H7 (cell line): ENCODE measurements at regions not wholly inside any gene's neighbourhood (a gene's known extent, or its start where the extent isn't known, plus 50 kb on each side); places are given as distances from the start of the nearest gene placed in this dataset.

Experiments used
- DNase-seq: peaks from one replicate; pipeline ENCODE4 v3.0.0; 2012
- H3K27me3 ChIP-seq: 2 replicates; pipeline ENCODE4 v1.6.0; 2011; ENCODE audit warnings: mild to moderate bottlenecking, low read length; ENCODE audit not compliant: control insufficient read depth, insufficient read depth
- H3K36me3 ChIP-seq: replicated peaks from 2 replicates; pipeline ENCODE4 v1.5.1; 2011; ENCODE audit warnings: low read length; ENCODE audit not compliant: control insufficient read depth, insufficient read depth
- H3K4me3 ChIP-seq: 2 replicates; pipeline ENCODE4 v1.5.1; 2011; ENCODE audit warnings: low read depth, mild to moderate bottlenecking, control low read depth, low read length, moderate library complexity; ENCODE audit not compliant: insufficient read depth

- Histone ChIP-seq H3K4me3 (no peak overlapping the region), H3K27me3 (no peaks in the 10 kb centered on the region), H3K36me3 (no peaks in the 10 kb centered on the region)
- DNase-seq: no peak
Measured at GRCh38 chr4:159977907-159978617, 875.2 kb downstream of the RAPGEF2 start.

GRCh38 chr4:159979351-159979750 lies 876.5 kb downstream of the RAPGEF2 start:
- no peak for DNase-seq
- Histone ChIP-seq H3K4me3 (no peak overlapping the region), H3K27me3 (no peaks in the 10 kb centered on the region), H3K36me3 (no peaks in the 10 kb centered on the region)

GRCh38 chr4:159979953-159980352 lies 877.1 kb downstream of the RAPGEF2 start:
- DNase-seq: no peak
- Histone ChIP-seq H3K27me3 (no peaks in the 10 kb centered on the region), H3K4me3 (no peak overlapping the region), H3K36me3 (no peaks in the 10 kb centered on the region)

- Histone ChIP-seq H3K4me3 (no peak overlapping the region), H3K27me3 (no peaks in the 10 kb centered on the region), H3K36me3 (no peaks in the 10 kb centered on the region)
- DNase-seq: no peak
Measured at GRCh38 chr4:159980826-159981468, 878.1 kb downstream of the RAPGEF2 start.

- Histone ChIP-seq H3K36me3 (no peaks in the 10 kb centered on the region), H3K27me3 (no peaks in the 10 kb centered on the region), H3K4me3 (no peak overlapping the region)
- DNase-seq: no peak
Measured at GRCh38 chr4:159981469-159981856, 878.6 kb downstream of the RAPGEF2 start.

GRCh38 chr4:159983082-159983481 lies 880.2 kb downstream of the RAPGEF2 start:
- Histone ChIP-seq H3K36me3 (no peaks in the 10 kb centered on the region), H3K4me3 (no peak overlapping the region), H3K27me3 (no peaks in the 10 kb centered on the region)
- DNase-seq: no peak

DNA sequence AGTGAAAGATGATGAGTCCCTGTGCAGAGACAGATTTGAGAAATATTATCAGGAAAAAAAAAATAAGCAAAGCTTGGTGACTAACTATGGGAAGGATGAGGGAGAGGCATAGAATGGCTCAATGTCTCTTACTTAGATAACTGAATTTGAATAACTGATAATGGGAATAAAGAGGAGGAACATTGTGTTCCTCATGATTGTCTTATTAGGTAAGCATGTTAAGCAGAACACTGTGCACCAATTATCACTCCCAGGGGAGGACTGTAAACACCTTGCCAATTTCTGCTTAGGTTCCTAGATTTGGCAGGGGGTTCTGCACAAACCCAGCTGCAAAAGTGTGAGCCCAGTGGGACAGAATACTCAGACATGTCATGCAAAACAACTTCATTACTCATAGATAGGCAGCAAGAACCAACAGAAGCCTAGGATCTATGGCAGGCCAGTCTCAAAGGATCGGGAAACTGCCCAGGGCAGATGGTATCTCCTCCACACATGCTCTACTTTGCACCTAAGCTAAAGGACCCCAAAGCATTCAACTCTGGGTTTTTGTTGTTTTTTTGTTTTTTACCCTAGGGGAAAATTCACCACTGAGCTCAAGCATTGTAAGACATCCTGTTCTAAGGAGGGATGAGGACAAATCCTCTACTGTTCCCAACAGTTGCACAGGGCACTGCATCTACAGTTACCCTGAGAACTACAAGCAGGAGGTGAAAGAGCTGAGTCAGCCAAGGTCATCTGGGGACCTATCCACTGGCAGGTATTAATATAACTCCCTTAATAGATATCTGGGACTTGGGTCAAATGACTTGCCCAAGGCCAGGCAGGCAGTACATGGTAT lies 907.0 kb downstream of the RAPGEF2 start:
- no peak for DNase-seq
- no peaks in the 10 kb centered on the region for H3K36me3 ChIP-seq
- H3K27me3 ChIP-seq: no peaks in the 10 kb centered on the region
- H3K4me3 ChIP-seq: no peak overlapping the region

DNA sequence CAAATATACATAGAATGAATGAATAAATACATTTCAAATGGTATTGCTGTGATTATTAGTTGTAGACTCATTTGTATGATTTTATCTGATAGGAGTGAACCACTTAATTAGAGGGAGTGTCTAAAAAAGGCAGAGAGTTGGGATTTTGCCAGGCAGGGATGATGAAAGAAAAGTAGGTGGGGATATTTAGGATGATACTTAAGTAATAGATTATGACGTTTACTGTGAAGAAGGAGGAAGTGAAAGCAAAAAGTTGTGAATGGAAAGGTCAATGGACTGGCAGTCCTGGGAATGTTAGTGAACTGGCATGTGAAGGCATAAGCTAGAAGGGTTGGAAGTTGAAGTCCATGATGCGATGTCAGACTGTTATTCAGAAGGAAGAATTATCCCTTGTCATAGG lies 917.1 kb downstream of the RAPGEF2 start:
- no peaks in the 10 kb centered on the region for H3K36me3 ChIP-seq
- no peak for DNase-seq
- H3K27me3 ChIP-seq: no peaks in the 10 kb centered on the region
- no peak overlapping the region for H3K4me3 ChIP-seq

- H3K27me3 ChIP-seq: no peaks in the 10 kb centered on the region
- no peaks in the 10 kb centered on the region for H3K36me3 ChIP-seq
- no peak for DNase-seq
- no peak overlapping the region for H3K4me3 ChIP-seq
Measured at GRCh38 chr4:160020804-160021203, 917.9 kb downstream of the RAPGEF2 start.

- no peak overlapping the region for H3K4me3 ChIP-seq
- no peaks in the 10 kb centered on the region for H3K36me3 ChIP-seq
- DNase-seq: no peak
- no peaks in the 10 kb centered on the region for H3K27me3 ChIP-seq
Measured at GRCh38 chr4:160021870-160022269, 919.0 kb downstream of the RAPGEF2 start.

DNA sequence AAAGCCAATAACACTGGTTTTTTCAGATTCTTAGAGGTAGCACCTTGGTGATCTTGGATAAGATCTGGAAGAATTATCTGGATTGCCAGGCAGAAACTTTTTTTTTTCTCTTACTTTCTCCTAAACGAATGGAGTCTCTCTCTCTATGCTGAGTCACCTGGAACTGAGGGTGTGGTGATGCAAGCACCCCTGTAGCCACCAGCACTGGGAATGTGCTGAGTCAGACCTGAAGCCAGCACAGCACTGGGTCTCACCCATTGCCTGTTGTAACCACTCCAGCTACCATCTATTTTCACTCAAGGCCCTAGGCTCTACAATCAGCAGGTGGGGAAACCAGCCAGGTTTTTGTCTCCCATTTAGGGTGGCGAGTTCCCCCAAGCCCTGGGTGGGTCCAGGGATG lies 923.8 kb downstream of the RAPGEF2 start:
- H3K36me3 ChIP-seq: no peaks in the 10 kb centered on the region
- no peak for DNase-seq
- no peak overlapping the region for H3K4me3 ChIP-seq
- H3K27me3 ChIP-seq: no peaks in the 10 kb centered on the region

- no peak overlapping the region for H3K4me3 ChIP-seq
Measured at GRCh38 chr4:160034501-160034900, 931.6 kb downstream of the RAPGEF2 start.

GRCh38 chr4:160038615-160039014 lies 935.7 kb downstream of the RAPGEF2 start:
- DNase-seq: no peak
- no peak overlapping the region for H3K4me3 ChIP-seq

More at GRCh38 chr4:160034501-160034900, 931.6 kb downstream of the RAPGEF2 start:
- H3K27me3 ChIP-seq: no peaks in the 10 kb centered on the region
- no peaks in the 10 kb centered on the region for H3K36me3 ChIP-seq
- no peak for DNase-seq

GRCh38 chr4:160044693-160045092 lies 941.8 kb downstream of the RAPGEF2 start:
- H3K27me3 ChIP-seq: no peaks in the 10 kb centered on the region
- no peak overlapping the region for H3K4me3 ChIP-seq
- no peak for DNase-seq
- no peaks in the 10 kb centered on the region for H3K36me3 ChIP-seq

More at GRCh38 chr4:160038615-160039014, 935.7 kb downstream of the RAPGEF2 start:
- Histone ChIP-seq H3K36me3 (no peaks in the 10 kb centered on the region), H3K27me3 (no peaks in the 10 kb centered on the region)
